HuH-7 (cell line): ENCODE measurements at regions not wholly inside any gene's neighbourhood (a gene's known extent, or its start where the extent isn't known, plus 50 kb on each side); places are given as distances from the start of the nearest gene placed in this dataset.
"Not testable (repeated sequence)": the region's sequence is repeated elsewhere in the genome, so short reads cannot be mapped to it uniquely, and the experiment has no call there.

Experiments
- DNase-seq: peaks from one replicate; pipeline ENCODE4 v3.0.0; 2011; ENCODE audit warnings: low spot score

- no peak for DNase-seq
Measured at GRCh38 chr13:65677906-65678305, 1552.2 kb downstream of the PCDH9 start.

DNA sequence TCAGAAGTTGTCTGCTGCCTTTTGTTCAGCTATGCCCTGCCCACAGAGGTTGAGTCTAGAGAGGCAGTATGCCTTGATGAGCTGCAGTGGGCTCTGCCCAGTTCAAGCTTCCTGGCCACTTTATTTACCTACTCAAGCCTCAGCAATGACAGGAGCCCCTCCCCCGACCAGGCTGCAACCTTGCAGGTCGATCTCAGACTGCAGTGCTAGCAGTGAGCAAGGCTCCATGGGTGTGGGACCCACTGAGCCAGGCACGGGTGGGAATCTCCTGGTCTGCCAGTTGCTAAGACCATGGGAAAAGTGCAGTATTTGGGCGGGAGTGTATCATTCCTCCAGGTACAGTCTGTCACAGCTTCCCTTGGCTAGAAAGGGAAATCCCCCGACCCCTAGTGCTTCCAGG lies 1554.8 kb downstream of the PCDH9 start:
- DNase-seq: not testable (repeated sequence)

DNA sequence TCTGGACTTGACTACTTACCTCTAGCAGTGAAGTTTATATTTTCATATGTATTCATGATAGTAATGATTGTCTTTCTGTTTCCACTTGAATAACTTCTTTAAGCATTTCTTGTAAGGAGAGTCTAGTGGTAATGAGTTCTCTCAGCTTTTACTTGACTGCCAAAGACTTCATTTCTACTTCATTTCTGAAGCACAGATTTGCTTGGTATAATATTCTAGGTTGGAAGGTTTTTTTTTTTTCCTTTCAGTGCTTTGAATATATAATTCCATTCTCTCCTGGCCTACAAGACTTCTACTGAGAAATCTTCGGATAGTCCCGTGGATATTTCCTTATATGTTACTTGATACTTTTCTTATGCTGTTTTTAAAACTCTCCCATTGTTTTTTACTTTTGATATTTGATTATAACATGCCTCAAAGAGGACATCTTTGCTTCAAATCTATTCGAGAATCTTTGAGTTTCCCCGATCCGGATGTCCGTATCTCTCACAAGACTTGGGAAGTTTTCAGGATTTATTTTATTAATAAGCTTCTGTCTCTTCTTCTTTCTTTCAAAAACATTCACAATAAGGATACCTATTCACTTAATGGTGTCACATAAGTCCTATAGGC lies 1560.0 kb downstream of the PCDH9 start:
- DNase-seq: no peak

DNA sequence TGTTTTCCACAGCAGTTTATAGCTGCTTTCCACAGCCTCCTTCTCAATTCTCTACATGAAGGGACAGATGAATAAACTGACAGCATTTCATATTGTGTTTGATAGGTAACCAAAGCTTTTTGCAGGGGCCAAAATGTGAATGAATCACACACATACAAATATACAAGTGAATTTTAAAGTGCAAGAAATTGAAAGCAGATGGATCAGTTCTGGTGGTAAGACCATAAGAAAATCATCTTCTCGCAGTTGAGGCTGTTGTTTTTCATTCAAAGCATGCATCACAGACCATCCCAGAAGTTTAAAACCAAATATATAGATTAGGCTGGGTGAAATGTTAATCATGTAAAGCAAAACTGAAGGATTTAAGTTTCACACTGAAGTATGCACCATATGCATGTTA lies 1569.4 kb downstream of the PCDH9 start:
- DNase-seq: no peak

- DNase-seq: no peak
Measured at GRCh38 chr13:65656740-65657329, 1573.3 kb downstream of the PCDH9 start.

DNA sequence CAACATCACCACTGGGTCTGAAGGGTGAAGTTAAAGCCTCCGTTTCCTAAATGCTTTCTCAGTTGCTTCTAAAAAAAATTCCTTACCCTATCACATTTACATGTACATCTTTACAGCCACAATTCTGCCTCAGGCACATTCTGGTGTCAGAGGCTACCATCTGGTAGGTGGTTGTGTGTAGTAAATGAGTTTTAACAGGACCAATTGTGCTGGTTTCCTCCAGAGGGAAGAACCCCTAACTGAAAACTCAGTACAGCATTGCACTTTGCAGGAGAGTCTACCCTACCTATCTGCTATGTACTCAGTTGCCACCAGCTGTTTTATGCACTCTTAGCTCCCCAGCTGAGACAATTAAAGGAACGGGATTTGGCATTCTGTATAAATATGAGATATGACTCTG lies 1576.5 kb downstream of the PCDH9 start:
- no peak for DNase-seq

GRCh38 chr13:65650321-65650720 lies 1579.8 kb downstream of the PCDH9 start:
- no peak for DNase-seq

DNA sequence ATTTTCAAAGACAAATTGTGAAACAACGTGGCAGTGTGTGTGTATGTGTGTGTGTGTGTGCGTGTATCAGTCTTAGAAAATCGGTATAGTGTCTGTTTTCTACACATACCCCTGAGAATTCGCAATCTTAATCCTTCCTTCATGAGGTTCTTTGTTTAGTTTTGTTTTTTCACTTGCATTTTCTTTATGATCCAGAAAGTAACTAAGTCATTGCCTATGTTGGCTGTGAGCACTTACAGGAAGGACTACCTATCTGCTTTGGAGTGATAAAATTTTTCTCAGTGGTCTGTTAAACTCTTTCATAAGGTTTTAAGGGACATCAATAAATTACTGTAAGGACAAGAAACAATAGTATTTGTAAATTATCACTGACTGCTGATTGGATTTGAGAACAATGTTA lies 1587.1 kb downstream of the PCDH9 start:
- no peak for DNase-seq

- no peak for DNase-seq
Measured at GRCh38 chr13:65642301-65642700, 1587.8 kb downstream of the PCDH9 start.

GRCh38 chr13:65638572-65639168 lies 1591.5 kb downstream of the PCDH9 start:
- DNase-seq: peak; percentile 10

DNA sequence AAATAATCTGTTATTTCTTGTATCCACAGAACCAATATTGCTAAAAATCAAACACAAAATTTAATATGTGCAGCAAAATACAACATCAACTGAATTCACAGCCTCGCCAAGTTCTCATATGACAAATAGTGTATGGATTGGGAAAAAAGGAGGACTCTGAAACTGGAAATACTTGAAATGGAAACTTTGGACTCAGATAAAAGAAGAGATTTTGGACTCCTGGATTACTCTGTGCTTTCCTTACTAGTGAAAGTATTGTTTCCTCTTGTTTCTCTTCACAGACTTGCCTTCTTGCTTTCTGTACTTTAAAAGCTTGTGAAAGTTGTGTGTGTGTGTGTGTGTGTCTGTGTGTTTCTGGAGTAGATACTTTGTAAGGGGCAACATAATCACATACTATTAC lies 1596.3 kb downstream of the PCDH9 start:
- DNase-seq: no peak

DNA sequence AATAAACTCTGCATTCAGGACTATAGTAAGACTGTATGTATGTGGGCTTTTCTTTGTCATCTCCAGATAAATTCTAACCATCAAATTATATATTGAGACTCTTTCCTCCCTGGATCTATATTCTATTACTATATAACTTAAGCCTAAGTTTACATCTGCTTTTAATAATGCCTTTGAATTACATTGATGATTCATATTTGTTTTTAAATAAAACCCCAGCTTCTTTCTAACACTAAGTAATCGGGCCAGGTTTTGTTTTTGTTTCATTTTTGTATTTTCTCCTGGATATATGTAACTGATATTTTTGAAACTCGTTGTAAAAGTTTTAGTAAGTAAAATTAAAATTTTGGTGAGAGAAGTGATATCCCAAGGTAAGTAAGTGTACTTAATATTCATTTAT lies 1599.1 kb downstream of the PCDH9 start:
- no peak for DNase-seq

GRCh38 chr13:65629926-65630325 lies 1600.2 kb downstream of the PCDH9 start:
- no peak for DNase-seq

DNA sequence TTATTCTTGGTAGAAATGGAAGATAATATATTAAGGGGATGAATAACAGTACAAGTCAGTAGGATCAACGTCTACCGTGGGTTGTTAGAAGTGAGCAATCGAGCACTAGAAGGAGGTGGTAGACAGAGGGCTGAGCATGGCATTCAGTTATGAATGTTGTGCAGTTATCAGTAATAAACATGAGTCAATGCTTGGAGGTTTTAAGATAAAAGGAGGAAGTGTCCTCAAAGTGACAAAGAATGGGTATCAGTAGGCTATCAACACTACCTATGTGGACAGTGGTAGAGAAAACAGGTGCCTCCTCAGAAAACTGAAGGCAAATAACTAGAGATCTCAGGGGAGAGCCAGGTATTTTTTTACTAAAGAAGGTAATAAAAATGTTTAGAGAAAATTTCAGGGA lies 1607.0 kb downstream of the PCDH9 start:
- no peak for DNase-seq

DNA sequence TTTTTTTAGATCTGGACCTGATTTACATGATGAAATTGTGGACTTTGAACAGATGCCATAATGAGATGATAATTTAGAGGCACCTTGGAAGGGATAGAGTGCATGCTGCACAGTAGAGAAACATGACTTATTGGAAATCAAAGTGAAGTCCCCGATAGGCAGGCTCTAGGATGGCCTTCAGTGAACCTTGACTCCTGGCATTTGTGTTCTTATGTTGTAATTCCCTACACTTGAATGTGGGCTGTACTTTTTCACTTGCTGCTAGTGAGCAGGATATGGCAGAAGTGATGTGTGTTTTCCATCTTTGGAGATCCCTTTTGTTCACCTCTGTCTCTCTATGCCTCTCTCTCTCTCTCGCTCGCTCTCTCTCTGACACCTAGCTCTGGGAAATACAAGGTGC lies 1614.6 kb downstream of the PCDH9 start:
- DNase-seq: no peak

- no peak for DNase-seq
Measured at GRCh38 chr13:65613004-65613403, 1617.1 kb downstream of the PCDH9 start.

- no peak for DNase-seq
Measured at GRCh38 chr13:65609350-65609749, 1620.8 kb downstream of the PCDH9 start.

GRCh38 chr13:65606622-65607021 lies 1623.5 kb downstream of the PCDH9 start:
- no peak for DNase-seq

DNA sequence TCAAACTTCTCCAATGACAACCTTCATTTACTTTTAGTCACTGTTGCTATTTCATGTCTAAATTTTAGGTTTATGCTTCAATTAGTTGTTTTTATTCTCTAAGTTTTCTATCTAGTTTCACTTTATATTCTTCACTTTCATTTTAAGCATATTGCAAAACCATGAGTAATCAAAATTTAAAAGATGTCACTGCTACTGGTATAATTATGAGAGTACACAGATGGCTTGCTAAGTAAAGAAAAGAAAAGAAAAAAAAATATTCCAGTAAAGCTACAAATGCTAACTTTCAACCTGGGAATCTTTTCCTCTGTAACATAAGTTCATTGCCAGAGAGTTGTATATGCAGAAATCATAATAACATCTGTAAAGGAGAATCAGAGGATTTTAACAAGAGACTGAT lies 1624.7 kb downstream of the PCDH9 start:
- DNase-seq: no peak

- no peak for DNase-seq
Measured at GRCh38 chr13:65603160-65603559, 1627.0 kb downstream of the PCDH9 start.

- no peak for DNase-seq
Measured at GRCh38 chr13:65601855-65602254, 1628.3 kb downstream of the PCDH9 start.

- no peak for DNase-seq
Measured at GRCh38 chr13:65600702-65601101, 1629.4 kb downstream of the PCDH9 start.

DNA sequence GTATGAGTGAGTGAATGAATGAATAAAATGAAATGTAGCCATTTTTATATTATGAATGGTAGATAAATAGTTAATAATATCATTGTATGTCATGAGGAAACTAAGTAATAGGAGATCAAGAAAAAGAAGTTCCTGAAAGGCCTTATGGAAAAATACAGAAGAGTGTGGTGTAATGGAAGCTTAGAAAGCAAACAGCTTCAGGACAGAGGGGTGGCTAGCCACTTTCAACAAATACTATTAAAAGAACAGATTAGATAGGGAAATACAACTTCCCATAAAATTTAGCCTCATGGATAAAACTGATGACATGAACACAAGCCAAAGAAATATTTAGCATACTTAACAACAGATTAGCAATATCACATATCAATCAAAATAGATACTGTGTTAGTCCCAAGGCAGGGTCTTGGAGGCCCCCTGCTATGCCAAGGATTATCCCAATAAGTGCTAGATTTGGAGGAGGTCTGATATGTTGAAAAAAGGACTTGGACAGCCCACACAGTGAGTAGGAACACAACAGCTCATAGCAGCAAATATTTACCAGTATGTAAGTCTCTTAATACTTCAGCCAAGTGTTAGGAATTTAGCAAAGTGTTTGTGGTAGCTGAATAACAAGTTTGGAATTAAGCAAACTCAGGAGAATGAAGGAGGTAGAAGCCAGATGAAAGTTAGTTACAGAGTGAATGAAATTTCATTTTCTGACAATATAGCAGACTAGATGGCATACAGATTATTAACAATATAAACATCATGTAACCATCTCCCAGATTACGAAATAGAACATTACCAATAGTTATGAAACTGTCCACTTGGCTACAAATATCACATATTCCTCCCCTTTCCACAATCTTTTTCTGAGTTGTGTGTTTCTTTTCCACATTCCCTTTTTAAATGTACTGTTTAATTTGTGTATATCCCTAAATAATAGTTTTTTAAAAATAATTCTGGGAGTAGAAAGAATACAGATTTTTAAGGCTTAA lies 1632.0 kb downstream of the PCDH9 start:
- DNase-seq: no peak
